B cell (primary cell): ENCODE measurements at regions not wholly inside any gene's neighbourhood (a gene's known extent, or its start where the extent isn't known, plus 50 kb on each side); places are given as distances from the start of the nearest gene placed in this dataset.

Source experiments
- ATAC-seq: fragments of 200-7000 bp; cut with Tn5 transposase; one replicate; pipeline ENCODE4 v1.10.0; 2021; ENCODE audit warnings: low read depth, mild to moderate bottlenecking, moderate number of reproducible peaks, moderate library complexity
- CTCF ChIA-PET: fragments of 350-600 bp; sonication (Branson Sonifier 250); formaldehyde crosslinking; loops from one replicate; lab custom pipeline; 2021; ENCODE audit warnings: antibody characterized with exemption, inconsistent platforms; lab: Charles Lee
- POLR2A ChIA-PET: fragments of 350-600 bp; sonication (Branson Sonifier 250); formaldehyde crosslinking; loops from one replicate; lab custom pipeline; 2021; ENCODE audit warnings: antibody characterized with exemption; lab: Charles Lee
- DNase-seq: peaks from one replicate; pipeline ENCODE4 v3.0.0; 2013
- H2AFZ ChIP-seq: 2 replicates; pipeline ENCODE4 v1.6.1; 2012; ENCODE audit warnings: mild to moderate bottlenecking, low read depth, low read length; ENCODE audit not compliant: insufficient read depth, poor library complexity, severe bottlenecking
- H3K27ac ChIP-seq, 2 donors: 1 replicate in 1 of 2; 2 replicates in 1 of 2; pipeline ENCODE4 v1.5.1; 2012 to 2013; ENCODE audit warnings: low read length in 2 of 2, mild to moderate bottlenecking in 2 of 2, moderate library complexity in 1 of 2
- H3K27me3 ChIP-seq, 4 experiments: fragments of 200-600 bp in 1 of 4; sonication (generic) in 1 of 4; replicated peaks in 1 of 4; 1 replicate in 2 of 4; 2 replicates in 2 of 4; pipeline versions ENCODE4 v1.6.1 to v1.7.0; 2013 to 2016; ENCODE audit warnings: low read length in 3 of 4, mild to moderate bottlenecking in 2 of 4, mixed read lengths in 1 of 4, moderate library complexity in 1 of 4; ENCODE audit not compliant: insufficient read depth in 4 of 4, control insufficient read depth in 3 of 4; ENCODE audit errors: control extremely low read depth in 1 of 4
- H3K36me3 ChIP-seq, 2 experiments: replicated peaks in 1 of 2; 1 replicate in 1 of 2; 2 replicates in 1 of 2; pipeline versions ENCODE4 v1.6.1 to v1.7.1; 2013; ENCODE audit warnings: low read length in 1 of 2; ENCODE audit not compliant: insufficient read depth in 2 of 2, control insufficient read depth in 1 of 2; ENCODE audit errors: control extremely low read depth in 1 of 2, extremely low read depth in 1 of 2
- H3K4me1 ChIP-seq, 2 donors: fragments of 200-600 bp in 1 of 2; sonication (generic) in 1 of 2; 1 replicate in 1 of 2; 2 replicates in 1 of 2; pipeline versions ENCODE4 v1.5.1 to v1.6.1; 2013 to 2017; ENCODE audit warnings: low read length in 2 of 2; ENCODE audit not compliant: control insufficient read depth in 2 of 2, insufficient read depth in 2 of 2
- H3K4me2 ChIP-seq: replicated peaks from 2 replicates; pipeline ENCODE3; 2012; ENCODE audit warnings: mild to moderate bottlenecking, low read depth, low read length; ENCODE audit not compliant: poor library complexity, severe bottlenecking
- H3K4me3 ChIP-seq, 5 experiments: fragments of 200-600 bp in 1 of 5; sonication (generic) in 1 of 5; 1 replicate in 3 of 5; 2 replicates in 2 of 5; pipeline versions ENCODE4 v1.5.1 to v1.7.0; 2011 to 2016; ENCODE audit warnings: low read length in 4 of 5, mild to moderate bottlenecking in 4 of 5, low read depth in 2 of 5, control low read depth in 1 of 5, moderate library complexity in 1 of 5; ENCODE audit not compliant: insufficient read depth in 1 of 5; ENCODE audit errors: control extremely low read depth in 1 of 5, extremely low read depth in 1 of 5
- H3K79me2 ChIP-seq: fragments of 200-600 bp; sonication (generic); one replicate; pipeline ENCODE4 v1.6.0; 2016; ENCODE audit warnings: low read length; ENCODE audit not compliant: control insufficient read depth, insufficient read depth
- H3K9ac ChIP-seq: fragments of 200-600 bp; sonication (generic); 2 replicates; pipeline ENCODE4 v1.6.1; 2017; ENCODE audit warnings: mild to moderate bottlenecking, low read length, moderate library complexity
- H3K9me3 ChIP-seq, 3 donors: one replicate each; pipeline versions ENCODE4 v1.6.1 to v1.7.1; 2013; ENCODE audit warnings: low read length in 2 of 3; ENCODE audit not compliant: control insufficient read depth in 2 of 3, insufficient read depth in 1 of 3; ENCODE audit errors: control extremely low read depth in 1 of 3
- H4K20me1 ChIP-seq: 2 replicates; pipeline ENCODE4 v1.6.0; 2012; ENCODE audit warnings: mild to moderate bottlenecking, low read length; ENCODE audit not compliant: insufficient read depth, control insufficient read depth, poor library complexity, severe bottlenecking
- H3K27ac Mint-ChIP-seq: one replicate; pipeline ENCODE4 v1.8.0; 2021; ENCODE audit warnings: mixed read lengths
- H3K27me3 Mint-ChIP-seq: one replicate; pipeline ENCODE4 v1.8.0; 2021; ENCODE audit warnings: mixed read lengths
- H3K4me1 Mint-ChIP-seq: one replicate; pipeline ENCODE4 v1.8.0; 2021; ENCODE audit warnings: mixed read lengths
- H3K4me3 Mint-ChIP-seq: one replicate; pipeline ENCODE4 v1.8.0; 2021; ENCODE audit warnings: mixed read lengths
- H3K9me3 Mint-ChIP-seq: one replicate; pipeline ENCODE4 v1.8.0; 2022; ENCODE audit warnings: mixed read lengths; ENCODE audit not compliant: insufficient read depth
- EZH2 ChIP-seq: IDR thresholded peaks from 2 replicates; pipeline ENCODE4 v1.6.1; 2012; ENCODE audit warnings: borderline replicate concordance, low read depth, mild to moderate bottlenecking, moderate library complexity, low read length; ENCODE audit not compliant: insufficient read depth, poor library complexity, severe bottlenecking
- WGBS: methylation state at CpG from one replicate; pipeline ENCODE4 v1.1.5; 2013; ENCODE audit warnings: missing lambda C conversion rate; ENCODE audit not compliant: insufficient coverage; 5-methylcytosine and 5-hydroxymethylcytosine counted together
- intact Hi-C: fragments of 100-400 bp; cut with micrococcal nuclease; formaldehyde crosslinking; loops from one replicate; pipeline ENCODE4 v1.10.0; 2022
- TF ChIP-seq, protein P1 (sequence below): fragments of 200-600 bp; IDR thresholded peaks from one replicate; pipeline ENCODE4 v1.8.0; 2022; ENCODE audit warnings: antibody characterized with exemption, mild to moderate bottlenecking

DNA sequence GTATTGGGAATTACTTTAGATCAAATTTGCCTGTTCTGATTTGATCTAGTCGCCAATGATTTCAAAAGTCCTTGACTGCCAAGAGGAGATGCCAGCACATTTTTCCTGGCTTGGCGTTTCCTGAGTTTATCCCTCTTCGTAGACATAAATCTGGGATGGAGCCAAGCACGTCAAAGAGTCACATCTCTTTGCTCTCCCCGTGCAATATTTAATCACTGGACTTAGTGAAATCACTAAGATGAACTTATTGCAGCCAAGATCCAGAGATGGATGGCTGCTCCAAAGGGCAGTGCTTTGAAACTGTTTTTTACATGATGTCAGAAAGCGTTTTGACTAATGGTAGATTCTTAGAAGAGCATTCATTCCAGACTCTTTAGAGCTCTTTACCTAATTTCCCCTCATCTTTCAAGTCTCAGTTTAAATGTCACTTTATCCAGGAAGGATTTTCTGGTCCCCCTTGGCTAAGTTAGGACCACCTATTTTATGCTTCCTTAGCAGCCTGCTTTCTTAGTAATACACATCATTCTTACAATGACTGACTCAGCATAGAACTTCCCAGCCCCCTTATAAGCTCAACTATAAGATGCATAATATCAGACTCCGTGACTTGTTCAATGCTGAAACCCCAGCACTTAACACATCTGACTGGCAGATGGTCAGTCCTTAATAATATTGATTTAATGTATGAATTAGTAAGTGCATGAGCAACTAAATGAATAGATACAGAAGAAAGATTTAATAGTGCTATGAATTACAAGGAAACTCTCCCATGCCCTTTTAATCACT is 94.4 kb upstream of the GREM2 start:
- Histone ChIP-seq H3K9me3 (no peaks in the 10 kb centered on the region), H3K27ac (no peak overlapping the region), H3K27me3 (no peaks in the 10 kb centered on the region), H4K20me1 (no peaks in the 10 kb centered on the region), H3K4me3 (no peak overlapping the region), H3K4me1 (no peaks in the 10 kb centered on the region), H3K4me2 (no peak overlapping the region), H3K79me2 (no peaks in the 10 kb centered on the region), H3K9ac (no peak overlapping the region), H2AFZ (no peak overlapping the region), H3K36me3 (no peaks in the 10 kb centered on the region)
- Mint-ChIP-seq H3K27me3 (no peaks in the 10 kb centered on the region), H3K4me3 (no peak overlapping the region), H3K27ac (no peak overlapping the region), H3K4me1 (no peaks in the 10 kb centered on the region), H3K9me3 (no peaks in the 10 kb centered on the region)
- POLR2A ChIA-PET: no interaction called here
- ATAC-seq (no peak), DNase-seq (no peak)
- WGBS: 81% methylated on average over 5 of the region's 7 CpGs
- CTCF ChIA-PET: no interaction called here
- intact Hi-C loops: no loop called here
- TF ChIP-seq, protein P1, sequence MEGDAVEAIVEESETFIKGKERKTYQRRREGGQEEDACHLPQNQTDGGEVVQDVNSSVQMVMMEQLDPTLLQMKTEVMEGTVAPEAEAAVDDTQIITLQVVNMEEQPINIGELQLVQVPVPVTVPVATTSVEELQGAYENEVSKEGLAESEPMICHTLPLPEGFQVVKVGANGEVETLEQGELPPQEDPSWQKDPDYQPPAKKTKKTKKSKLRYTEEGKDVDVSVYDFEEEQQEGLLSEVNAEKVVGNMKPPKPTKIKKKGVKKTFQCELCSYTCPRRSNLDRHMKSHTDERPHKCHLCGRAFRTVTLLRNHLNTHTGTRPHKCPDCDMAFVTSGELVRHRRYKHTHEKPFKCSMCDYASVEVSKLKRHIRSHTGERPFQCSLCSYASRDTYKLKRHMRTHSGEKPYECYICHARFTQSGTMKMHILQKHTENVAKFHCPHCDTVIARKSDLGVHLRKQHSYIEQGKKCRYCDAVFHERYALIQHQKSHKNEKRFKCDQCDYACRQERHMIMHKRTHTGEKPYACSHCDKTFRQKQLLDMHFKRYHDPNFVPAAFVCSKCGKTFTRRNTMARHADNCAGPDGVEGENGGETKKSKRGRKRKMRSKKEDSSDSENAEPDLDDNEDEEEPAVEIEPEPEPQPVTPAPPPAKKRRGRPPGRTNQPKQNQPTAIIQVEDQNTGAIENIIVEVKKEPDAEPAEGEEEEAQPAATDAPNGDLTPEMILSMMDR: no peak
- TF ChIP-seq EZH2: no peak

DNA sequence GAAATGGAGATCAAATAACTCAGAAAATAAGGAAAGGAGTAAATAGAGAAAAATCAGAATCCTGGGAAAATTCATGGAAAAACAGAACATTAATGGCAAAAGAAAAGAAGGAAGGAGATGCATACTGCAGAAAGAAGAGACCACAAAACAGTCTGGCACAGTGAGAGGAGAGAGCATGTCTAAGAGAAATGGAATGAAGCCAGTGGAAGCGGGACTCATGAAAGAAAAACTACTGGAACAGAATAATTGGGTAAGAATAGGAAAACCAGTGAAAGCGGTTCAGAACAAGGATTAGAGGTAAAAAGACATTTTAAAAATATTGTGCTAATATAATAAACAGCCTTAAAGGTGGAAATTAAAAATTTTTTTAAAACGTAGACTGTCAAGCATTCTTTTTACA is 93.6 kb upstream of the GREM2 start:
- H3K27ac Mint-ChIP-seq: no peak overlapping the region
- H4K20me1 ChIP-seq: no peaks in the 10 kb centered on the region
- intact Hi-C loops: no loop called here
- ATAC-seq (no peak), DNase-seq (no peak)
- H3K4me1 ChIP-seq: no peaks in the 10 kb centered on the region
- no peaks in the 10 kb centered on the region for H3K27me3 Mint-ChIP-seq
- no peaks in the 10 kb centered on the region for H3K9me3 Mint-ChIP-seq
- H3K4me2 ChIP-seq: no peak overlapping the region
- no peak overlapping the region for H3K27ac ChIP-seq
- H3K36me3 ChIP-seq: no peaks in the 10 kb centered on the region
- no peaks in the 10 kb centered on the region for H3K79me2 ChIP-seq
- WGBS: 86% methylated on average over 1 of the region's 3 CpGs
- H3K27me3 ChIP-seq: no peaks in the 10 kb centered on the region
- TF ChIP-seq EZH2: no peak
- TF ChIP-seq, protein P1: no peak
- CTCF ChIA-PET: no interaction called here
- H3K4me3 ChIP-seq: no peak overlapping the region
- no peaks in the 10 kb centered on the region for H3K4me1 Mint-ChIP-seq
- POLR2A ChIA-PET: no interaction called here
- no peak overlapping the region for H3K4me3 Mint-ChIP-seq
- no peak overlapping the region for H2AFZ ChIP-seq
- H3K9me3 ChIP-seq: no peaks in the 10 kb centered on the region
- no peak overlapping the region for H3K9ac ChIP-seq
